ENCODE measurements at regions not wholly inside any gene's neighbourhood (a gene's known extent, or its start where the extent isn't known, plus 50 kb on each side); places are given as distances from the start of the nearest gene placed in this dataset.
"Not testable (repeated sequence)": the region's sequence is repeated elsewhere in the genome, so short reads cannot be mapped to it uniquely, and the experiment has no call there.

DNA sequence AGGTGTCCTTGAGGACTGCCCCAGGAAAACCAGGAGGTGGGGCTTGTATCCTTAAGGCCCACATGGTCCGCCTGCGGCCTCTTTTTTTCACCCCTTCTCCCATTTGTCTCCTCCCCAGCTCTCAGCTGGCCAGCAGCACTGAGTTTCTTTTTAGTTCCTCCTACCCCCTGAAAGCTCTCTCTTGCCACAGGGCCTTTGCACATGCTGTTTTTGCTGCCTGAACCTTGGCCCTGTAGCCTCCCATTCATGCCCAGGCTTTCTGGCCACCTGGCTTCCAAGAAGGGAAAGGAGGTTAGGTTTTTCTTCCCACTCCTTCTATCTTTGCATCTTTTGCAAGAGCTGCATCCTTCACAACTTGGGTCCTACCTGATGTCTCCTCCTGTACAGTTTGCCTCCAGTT, 358.1 kb downstream of the VRK1 start:
- no peak for DNase-seq

DNA sequence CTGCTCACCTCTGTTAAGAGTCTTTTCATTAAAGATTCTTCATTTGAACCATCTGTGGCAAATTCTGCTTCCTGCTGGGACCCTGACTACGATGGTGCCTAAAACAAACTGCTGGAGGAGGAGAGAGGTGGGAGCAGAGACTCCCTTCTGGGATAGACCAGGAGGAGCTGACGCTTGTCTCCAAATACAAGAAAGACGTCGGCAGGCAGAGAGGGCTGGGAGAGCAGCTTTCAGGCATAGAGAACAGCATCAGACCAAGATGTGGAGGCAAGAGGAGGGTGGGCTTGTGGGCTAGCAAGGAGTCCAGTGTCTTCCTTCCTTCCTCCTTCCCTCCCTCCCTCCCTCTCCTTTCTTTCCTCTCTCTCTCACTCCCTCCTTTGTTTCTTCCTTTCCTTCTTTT, 358.6 kb downstream of the VRK1 start:
- DNase-seq: no peak

DNA sequence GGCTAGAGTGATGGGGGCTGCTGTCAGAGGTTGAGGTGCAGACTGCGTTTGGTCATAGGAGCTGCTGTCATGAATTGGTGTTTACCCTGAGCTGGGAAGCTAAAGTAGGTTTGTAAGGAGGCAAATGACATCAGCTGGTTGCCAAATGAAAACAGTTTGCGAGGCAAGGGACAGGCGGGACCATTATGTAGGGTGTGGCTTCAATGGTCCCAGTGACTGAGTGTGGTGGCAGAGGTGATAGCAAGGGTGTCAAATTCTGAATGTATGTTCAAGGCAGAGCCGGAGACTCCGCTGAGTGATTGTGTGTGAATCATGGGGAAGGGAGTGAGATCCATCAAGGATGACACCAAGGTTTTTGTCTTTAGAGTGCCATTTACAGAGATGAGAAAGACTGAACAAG, 359.5 kb downstream of the VRK1 start:
- DNase-seq: no peak

DNA sequence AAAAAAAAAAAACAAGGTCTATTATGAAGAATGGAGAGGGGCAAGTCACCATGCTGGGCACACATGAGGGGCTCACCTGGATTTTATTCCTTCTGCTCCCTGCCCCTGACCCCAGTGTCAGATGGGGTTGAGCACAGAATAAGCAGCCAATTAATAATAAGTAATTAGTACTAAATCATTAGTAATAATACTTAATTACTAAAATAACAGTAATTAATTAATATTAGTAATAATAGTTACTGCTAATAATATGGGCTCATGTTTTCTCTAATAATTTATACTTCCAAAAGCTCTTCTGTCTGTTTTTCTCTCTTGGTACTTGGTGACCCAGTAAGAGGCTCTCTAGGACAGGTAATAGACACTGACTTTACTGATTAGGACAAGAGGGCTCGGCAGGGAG, 360.9 kb downstream of the VRK1 start:
- no peak for DNase-seq

- DNase-seq: no peak
These were observed 361.9 kb downstream of the VRK1 start for GRCh38 chr14:97159124-97159523.

DNA sequence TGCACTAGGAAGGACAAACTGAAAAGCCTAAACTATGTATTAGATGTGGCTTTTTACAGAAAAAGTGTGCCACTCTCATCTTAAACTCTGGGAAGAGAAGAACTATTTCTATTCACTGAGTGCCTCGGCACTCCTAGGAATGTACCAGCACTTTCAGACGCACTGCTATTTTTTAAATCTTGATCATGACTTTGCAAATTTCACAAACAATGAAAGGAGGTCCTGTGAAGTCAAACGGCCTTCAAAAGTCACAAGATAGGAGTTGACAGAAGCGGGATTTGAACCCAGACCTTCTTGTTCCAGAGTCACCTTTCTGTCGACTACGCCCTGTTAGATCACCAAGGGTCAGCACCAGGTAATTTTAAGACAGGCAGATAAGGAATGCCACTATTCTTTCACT, 365.4 kb downstream of the VRK1 start:
- DNase-seq: no peak

- no peak for DNase-seq
These were observed 366.8 kb downstream of the VRK1 start for GRCh38 chr14:97164021-97164420.

- DNase-seq: no peak
These were observed 369.3 kb downstream of the VRK1 start for GRCh38 chr14:97166497-97166896.

- not testable (repeated sequence) for DNase-seq
These were observed 370.4 kb downstream of the VRK1 start for GRCh38 chr14:97167577-97167976.

DNA sequence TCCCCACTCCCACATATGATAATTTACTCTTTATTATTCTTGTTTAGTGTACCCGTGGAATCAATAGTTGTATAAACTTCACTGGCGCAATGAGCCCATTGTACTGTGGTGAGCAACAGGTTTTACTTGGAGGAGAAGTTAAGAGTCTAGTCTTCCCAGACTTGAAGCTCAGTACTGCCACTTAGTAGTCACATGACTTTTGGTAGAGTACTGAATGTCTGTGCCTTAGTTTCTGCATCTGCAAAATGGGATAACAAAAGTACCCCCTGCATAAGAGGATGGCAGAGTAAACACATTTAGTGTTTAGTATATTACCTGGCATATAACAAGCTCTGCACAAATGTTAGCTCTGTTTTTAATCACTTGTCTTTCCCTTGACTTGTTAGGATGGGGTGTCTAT, 375.5 kb downstream of the VRK1 start:
- DNase-seq: no peak

DNA sequence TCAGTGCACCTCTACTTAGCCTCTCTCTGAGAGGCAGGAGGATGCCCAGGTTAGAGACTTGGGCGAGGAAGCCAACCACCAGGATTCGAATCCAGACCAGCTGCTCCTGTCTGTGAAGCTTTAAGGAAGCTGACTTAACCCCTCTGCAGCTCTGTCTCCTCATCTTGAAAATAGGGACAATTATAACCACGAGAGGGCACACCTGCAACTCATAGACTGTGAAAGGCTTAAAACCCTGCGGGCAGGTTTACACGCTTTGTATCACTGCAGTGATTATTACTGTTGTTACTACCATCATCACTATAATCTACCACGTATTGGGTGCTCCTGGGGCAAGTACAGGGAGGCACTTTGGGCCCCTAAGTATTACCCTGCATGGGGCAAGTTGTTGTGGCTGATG, 379.8 kb downstream of the VRK1 start:
- peak; percentile 9 for DNase-seq

DNA sequence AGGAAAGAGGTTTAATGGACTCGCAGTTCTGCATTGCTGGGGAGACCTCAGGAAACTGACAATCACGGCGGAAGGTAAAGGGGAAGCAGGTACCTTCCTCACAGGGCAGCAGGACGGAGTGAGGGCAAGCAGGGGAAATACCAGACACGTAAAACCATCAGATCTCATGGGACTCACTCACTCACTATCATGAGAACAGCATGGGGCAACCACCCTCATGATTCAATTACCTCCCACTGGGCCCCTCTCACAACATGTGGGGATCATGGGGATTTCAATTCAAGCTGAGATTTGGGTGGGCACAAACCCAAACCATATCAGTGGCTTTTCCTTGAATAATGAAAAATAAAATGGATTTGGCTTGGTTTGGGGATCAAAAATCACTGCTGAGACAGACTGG, 380.5 kb downstream of the VRK1 start:
- DNase-seq: no peak

DNA sequence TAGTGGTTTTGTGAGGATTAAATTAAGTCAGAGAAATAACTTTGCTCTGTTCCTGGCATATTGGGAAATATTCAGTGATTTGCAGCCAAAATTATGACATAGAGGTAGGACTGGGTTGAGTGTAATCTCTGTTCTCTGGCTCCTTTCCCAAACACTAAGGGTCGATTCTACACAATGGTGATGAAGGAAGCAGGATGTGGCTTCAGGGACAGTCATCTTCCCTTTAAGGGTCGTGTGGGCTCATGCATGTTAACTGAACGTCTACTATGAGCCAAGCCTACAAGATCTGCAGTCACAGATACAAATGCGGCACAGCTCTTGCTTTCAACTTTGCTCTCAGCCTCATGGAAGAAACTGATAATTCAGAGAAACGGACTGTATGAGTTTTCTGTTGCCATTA, 381.6 kb downstream of the VRK1 start:
- DNase-seq: no peak

DNA sequence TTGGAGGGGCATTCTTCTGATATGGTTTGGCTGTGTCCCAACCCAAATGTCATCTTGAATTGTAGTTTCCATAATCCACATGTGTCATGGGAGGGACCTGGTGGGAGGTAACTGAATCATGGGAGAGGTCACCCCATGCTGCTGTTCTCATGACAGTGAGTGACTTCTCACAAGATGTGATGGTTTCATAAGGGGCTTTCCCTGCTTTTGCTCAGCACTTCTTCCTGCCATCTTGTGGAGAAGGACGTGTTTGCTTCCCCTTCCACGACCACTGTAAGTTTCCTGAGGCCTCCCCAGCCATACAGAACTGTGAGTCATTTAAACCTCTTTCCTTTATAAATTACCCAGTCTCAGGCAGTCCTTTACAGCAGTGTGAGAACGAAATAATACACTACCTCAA, 382.4 kb downstream of the VRK1 start:
- no peak for DNase-seq

- DNase-seq: no peak
These were observed 383.4 kb downstream of the VRK1 start for GRCh38 chr14:97180304-97181200.

- no peak for DNase-seq
These were observed 388.0 kb downstream of the VRK1 start for GRCh38 chr14:97185186-97185585.

GRCh38 chr14:97187916-97188315, 390.7 kb downstream of the VRK1 start:
- no peak for DNase-seq

- no peak for DNase-seq
These were observed 399.2 kb downstream of the VRK1 start for GRCh38 chr14:97196336-97196735.

GRCh38 chr14:97198813-97199212, 401.6 kb downstream of the VRK1 start:
- no peak for DNase-seq

- DNase-seq: no peak
These were observed 403.1 kb downstream of the VRK1 start for GRCh38 chr14:97200245-97200644.

DNA sequence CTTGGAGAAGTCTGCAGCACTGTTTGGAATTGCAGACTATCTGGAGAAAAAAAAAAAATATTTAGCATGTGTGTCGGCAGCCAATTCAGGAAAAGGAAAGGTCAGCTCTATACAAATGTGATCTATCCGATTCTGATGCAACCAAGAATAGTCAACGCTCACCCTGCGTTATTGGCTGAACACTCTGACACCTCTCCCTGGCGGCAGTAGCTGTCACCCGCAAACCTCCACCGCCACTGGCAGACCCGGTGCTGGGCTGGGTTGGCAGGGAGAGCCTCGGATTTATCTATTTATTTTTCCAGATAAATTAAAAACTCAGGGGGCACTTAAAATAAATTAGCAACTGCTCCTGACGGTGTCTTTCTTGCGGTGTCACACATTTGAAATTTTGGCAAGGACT, 409.7 kb downstream of the VRK1 start:
- no peak for DNase-seq

DNA sequence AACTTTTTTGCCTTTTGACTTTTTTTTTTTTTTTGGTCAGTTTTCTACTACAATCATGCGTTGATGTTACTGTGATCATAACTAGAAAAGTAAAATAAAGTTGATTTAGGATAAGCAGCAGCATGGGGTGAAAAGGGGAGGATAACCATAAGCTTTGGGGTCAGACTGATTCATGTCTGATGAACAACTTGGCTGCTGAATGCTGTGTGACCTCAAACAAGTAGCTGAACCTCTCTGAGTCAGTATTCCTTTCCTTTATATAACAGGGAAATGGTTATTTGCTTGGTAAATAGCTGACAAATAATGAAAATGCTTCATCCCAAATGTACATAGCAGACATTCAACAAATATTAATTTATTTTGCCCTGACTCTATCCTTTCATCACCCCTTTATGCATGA, 413.0 kb downstream of the VRK1 start:
- DNase-seq: no peak

- no peak for DNase-seq
These were observed 415.2 kb downstream of the VRK1 start for GRCh38 chr14:97212399-97212798.

DNA sequence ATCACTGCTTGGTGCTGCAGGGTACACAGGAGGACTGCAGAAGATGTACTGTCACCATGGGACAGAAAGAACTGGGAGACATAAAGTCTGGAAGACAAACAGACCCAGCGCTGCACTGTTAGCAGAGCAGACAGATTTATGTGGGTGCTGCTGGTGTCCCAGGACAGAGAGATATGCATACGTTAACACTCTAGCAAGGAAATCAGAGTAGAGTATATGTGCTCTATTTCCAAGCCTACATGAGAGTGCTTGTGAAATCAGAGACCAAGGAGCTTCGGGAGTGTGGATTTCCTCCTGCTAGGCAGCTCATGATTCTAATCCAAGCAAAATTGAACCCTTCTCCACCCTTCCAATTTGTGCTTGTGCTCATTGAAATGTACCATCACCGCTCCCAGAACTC, 416.5 kb downstream of the VRK1 start:
- DNase-seq: no peak

GRCh38 chr14:97215263-97215969, 418.2 kb downstream of the VRK1 start:
- no peak for DNase-seq

Measured in NCI-H2107 (cell line).